NCI-H69 (cell line): ENCODE measurements at regions not wholly inside any gene's neighbourhood (a gene's known extent, or its start where the extent isn't known, plus 50 kb on each side); places are given as distances from the start of the nearest gene placed in this dataset.

Source experiments
- DNase-seq: peaks from one replicate; lab custom pipeline; 2025; lab: John Stamatoyannopoulos, UW

DNA sequence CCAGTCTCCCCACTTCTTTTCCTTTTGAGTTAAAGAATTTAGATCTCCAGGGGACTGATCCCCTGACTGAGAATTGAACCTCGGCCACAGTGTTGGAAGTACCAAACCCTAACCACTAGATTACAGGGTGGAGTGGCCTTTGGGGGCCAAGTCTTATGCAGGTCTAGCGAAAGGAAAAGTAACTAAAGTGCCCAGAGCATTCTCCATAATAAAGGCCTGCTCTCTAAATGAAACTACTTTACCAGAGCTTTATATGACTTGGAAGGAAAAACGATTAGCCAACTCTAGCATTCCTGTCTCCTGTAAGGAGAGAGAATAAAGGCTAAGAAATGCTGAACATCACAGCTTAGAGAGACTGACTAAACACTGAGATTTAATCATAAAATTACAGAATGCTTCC lies 788.0 kb downstream of the C4orf33 start:
- no peak for DNase-seq

DNA sequence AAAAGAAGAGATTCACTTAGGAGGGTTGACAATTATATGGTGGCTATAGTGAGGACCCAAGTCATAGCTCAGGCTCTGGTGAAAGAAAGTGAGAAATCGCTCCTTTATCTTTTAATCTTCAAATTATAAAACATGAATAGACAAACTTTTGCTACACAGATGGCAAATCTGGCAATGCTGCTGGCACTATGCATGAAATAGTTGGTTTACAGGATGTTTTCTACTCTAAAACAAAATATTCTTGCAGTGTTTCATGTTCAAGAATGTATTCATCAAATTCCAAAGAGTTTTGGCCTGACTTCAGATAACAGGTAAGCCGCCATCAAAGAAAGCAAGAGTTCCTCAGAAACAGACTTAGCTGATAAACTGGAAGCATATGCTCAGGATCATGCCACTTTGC lies 801.2 kb downstream of the C4orf33 start:
- no peak for DNase-seq

DNA sequence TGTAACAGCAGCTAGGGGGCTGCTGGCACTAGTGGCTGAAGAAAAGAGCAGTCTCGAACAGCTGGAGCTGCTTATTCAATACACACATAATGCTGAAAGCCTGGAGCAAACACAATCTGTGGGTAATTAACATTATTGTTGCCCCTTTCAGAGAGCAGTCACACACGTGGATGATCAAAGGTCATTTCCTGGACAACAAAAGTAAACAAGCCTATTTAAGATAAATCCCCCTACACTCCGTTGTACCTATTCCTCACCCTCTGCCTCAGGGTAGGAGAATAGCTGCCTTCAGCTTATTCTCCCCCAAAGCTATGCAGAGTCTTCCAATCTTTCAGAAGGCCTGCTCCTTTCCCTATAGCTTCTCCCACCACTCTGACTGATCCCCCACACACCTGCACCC lies 803.9 kb downstream of the C4orf33 start:
- peak; percentile 95 for DNase-seq

DNA sequence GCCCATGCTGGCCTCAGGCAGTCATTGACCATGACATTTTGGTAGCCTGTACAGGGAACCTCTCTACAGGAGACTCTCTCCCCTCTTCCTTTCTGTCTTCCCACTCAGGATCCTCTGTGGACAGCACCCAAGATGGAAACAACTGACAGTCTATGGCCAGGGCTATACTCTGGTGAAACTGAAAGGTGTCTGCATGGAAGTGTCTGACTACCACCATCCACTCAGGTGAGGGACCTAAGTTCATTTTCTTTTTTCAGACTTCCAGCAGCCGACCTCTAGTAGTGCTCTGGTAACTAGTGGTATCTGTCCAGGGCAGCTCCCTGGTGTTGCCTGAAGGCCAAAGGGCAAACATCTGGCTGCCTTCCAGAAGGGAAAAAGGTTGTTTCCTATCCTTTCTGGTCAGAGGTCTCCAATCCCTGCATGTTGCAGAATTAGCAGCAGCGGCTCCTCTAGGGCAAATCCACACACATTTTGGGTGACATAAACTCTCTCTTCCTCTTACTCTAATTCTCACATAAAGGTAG lies 804.5 kb downstream of the C4orf33 start:
- peak; percentile 6 for DNase-seq

DNA sequence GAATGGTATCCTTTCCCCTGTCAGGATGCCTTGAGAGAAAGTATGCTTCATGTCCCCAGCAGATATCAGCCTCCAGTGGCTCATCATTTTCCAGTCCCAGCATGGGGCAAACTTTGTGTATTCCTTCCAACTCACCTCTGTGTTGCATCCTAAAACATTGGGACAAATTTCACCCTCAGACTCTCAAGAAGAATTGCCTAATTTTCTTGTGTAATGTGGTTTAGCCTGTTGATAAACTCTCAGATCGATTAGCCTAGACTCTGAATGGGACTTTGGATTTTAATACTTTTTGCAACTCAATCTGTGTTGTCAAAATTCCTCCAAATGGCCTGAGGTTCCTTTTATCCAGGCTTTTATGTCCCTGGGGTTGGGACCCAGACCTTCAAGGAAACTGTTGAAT lies 805.3 kb downstream of the C4orf33 start:
- DNase-seq = no peak

DNA sequence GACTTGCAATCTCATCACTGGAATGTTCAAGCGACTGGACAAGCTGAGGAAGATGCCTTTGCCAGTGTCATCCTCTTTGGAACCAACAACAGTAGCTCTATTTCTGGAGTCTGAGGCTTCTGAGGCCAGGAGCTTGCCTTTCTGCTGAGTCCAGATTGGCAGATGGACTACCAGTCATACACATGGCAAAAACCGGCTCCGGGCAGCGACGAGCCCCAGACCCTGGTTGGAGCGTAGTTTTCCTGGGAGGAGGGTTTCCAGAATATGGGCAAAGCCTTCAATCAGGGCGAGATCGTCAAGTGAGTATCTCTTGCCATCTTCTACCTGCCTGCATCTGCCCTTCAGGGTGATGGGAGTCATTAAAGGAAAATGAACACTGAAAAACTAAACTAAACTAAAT lies 807.9 kb downstream of the C4orf33 start:
- DNase-seq = no peak

DNA sequence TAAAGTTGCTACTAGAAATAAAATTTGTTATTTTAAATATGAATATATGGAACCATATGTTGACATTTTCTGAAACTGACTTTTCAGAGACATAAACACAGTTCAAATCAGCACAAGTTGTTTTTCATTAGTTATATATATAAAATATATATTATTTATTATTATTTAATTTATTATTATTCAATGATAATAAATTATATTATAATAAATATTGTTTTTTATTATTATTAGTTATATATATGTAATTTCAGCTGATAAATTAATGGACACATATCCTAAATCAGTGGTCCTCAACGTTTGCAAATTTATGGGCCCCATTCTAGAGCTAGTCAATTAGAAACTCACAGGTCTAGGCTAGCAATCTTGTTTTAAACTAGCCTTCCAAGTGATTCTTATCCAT lies 809.3 kb downstream of the C4orf33 start:
- DNase-seq = no peak

DNA sequence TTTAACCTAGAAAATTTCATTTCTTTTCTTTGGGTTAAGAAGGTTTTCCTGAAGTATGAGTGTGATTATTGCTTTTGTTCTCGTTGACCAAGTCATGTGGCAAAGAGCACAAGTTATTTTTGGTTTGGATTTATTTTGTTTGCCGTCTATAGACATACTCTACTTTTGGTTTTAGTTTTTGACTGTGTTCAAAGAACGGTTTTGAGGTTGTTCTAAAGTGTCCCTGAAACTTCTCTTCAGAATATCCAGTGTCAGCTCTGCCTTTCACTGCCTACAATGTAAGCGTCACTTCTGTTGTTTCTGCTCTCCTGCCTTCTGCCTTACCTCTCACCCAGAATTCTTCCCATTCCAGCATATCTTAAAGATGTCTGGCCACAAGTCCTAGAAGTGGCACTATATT lies 812.2 kb downstream of the C4orf33 start:
- DNase-seq = no peak

DNA sequence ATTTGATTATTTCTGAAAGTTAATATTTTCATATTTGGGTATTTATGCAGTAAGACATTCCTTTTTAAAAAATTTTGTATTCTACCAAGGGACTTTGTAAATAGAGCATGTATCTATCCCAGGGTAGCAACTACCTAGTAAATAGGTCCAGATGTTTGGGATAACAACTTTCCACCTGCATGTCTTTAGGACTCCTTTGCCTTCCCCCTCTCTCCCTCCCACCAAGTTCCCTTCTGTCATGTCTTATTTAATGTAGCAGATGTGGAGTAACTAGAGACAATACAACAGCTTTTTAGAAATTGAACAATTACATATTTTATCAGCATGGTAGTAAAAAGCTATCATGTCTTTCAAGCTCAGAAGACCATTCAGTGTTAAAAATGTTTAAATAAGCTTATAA lies 821.0 kb downstream of the C4orf33 start:
- peak; percentile 65 for DNase-seq

DNA sequence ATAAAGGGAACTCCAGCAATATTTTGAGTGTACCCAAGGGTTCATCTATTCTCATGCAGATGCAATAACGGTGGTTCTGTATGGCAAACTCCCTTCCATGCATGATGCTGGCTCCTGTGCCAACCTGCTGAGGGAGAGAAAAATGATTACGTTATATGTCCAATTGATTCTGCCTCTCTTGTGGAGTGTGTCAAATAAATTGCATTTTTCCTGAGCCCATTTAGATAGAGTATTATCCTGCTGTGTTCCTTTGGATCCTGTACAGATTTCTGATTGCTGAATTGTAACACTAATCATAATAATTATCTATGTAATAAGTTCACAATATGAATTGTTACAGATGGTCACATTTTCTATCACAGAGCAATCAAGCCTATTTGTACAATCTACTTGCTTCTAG lies 821.7 kb downstream of the C4orf33 start:
- DNase-seq = peak; percentile 85

DNA sequence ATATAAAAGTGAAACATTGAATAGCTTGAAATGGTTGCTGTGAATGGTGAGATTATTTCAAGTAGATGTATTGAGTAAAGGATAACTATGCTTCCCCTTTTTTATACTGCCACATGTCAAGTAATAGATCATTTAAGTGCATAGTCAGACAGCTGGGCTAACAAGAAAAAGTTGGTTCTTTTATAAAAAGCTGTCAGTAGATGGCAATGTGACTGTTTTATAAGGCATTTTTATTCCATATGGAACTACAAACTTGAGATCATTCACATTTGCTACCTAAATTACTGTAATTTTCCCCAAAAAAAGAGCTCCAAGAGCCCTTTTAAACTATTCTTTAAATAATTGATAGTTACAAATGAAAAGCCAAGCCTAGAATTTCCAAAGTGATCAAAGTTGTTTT lies 831.0 kb downstream of the C4orf33 start:
- peak; percentile 48 for DNase-seq

DNA sequence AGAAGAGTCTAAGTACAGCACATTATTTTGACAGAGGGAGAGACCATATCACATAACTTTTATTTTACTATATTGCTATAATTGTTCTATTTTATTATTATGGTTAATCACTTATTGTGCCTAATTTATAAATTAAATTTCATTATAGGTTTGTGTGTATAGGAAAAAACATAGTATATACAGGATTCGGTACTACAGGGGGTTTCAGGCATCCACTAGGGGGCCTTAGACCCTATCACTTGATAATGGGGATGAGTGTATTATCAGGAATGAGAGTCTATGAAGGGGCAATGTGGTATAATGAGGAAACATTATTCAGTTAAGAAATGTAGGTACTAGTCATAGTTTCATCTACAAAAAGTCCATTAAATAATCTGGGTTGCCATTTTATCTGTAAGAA lies 833.1 kb downstream of the C4orf33 start:
- DNase-seq = peak; percentile 48

DNA sequence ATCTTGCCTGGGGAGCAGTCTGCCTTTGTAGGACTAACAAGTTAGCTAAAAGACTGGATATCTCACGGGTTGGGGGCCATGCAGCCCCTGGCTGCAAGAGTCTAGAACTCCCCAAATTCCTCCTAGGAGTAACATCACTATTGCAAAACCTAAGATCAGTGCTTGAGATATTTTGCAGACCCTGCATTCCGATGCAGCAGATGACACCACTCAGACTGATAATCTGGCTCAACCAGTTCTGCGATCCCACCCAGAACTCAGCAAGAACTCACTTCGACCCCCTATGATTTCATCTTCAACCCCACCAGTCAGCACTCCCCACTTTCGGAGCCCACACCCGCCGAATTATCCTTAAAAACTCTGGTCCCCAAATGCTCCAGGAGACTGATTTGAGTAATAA lies 834.0 kb downstream of the C4orf33 start:
- no peak for DNase-seq

DNA sequence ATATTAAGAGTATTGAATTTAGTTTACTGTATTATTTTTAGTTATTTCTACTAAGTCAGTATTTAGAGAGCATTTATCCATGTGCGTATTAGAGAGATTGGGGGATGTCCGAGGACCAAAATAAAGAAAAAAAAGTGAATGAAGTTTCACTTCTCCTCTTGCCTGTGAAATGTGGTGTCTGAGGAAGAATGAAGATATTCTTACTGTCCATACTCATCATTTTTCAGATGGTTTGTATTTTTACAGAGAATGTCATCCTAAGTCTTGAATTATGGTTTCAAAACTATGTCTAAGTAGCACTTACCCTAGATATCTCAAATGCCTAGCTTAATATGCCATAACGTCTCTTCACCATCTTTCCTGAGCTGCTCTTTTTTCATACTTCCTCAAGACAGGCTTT lies 854.3 kb downstream of the C4orf33 start:
- no peak for DNase-seq

DNA sequence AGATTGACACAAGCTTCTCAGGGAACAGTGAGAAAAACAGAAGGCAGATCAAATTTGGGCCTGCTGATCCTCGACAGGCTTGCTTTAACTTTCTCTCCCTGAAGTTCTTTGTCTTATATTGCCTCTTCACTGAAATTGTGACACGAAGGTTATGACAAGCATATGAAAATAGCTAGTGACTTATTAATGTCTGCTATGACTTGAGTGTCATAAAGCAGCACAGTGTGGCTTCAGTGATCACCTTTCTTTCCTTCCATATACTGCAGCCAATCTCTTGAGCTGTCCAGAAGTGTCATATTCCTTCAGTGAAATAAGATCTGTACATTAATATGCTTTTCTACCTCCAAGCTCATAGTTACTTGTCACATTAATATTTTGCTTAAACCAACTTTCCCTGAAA lies 870.2 kb downstream of the C4orf33 start:
- no peak for DNase-seq

DNA sequence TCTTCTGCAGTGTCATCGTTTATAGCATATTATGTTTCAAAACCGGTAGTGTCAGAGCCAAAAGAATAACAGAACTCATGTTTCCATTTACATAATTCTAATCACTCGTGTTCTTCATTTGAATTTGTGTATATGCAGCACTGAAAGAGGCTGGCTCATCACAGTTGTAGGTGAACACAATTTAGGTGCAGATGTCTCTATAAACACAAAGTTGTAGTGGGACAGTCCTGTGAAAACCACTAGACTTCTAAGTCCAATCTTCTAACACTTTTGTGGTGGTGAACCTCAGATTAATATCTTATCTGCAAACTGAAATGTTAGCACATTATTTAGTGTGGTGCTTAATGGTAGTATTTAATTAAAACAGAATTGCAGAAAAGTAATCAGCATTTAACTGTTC lies 872.4 kb downstream of the C4orf33 start:
- DNase-seq = no peak

DNA sequence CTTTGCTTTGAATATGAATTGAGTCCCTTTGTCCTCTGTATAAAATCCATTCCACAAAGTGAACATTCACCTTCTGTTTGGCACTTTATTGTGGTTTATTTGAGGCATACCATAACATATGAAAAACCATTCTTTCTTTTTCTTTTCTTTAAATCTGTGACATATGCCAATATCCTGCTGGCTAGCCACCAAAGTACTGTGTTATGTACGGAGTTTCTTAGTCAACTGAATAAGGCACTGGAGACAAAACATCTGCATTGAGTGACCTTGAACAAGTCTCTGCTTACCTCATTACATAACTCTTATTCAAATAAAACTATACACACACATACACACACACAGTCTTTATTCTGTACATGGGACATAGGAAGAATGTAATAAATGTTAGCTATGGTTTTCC lies 872.8 kb downstream of the C4orf33 start:
- DNase-seq = no peak

DNA sequence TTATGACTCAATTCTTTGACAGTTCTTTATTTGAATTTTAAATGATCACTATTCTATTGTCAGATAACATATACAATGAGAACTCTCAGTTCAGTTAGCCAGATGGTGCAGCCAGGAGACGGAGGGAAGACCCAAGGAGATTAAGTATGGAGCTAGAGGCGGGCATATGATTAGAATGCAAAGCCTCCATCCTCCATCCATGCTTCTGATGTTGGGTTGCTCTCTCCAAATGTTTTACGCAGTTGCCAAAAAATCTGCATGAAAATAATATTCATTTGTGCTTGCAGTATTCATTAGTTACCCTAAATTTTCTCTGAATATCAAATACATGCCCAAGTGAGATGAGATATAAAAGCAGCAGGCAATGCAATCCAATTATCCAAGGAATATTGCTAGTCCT lies 874.8 kb downstream of the C4orf33 start:
- DNase-seq = no peak

DNA sequence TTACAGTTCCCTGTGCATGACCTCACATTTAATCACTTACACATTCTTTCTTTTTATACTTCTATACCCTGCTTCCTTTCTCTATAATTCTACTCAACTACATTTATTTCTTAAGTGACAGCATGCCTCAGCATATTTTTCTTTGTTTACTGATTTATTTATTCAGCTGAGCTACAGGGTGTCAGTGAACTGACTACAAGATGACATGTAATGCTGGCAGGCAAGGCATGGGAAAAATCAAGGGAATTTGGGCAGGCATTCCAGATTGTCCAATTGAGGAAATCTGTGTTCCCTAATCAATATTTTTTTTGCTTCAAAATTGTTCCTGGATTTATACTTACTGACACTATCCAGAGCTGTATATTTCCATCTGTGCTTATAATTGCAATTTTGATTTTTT lies 875.5 kb downstream of the C4orf33 start:
- DNase-seq = no peak

DNA sequence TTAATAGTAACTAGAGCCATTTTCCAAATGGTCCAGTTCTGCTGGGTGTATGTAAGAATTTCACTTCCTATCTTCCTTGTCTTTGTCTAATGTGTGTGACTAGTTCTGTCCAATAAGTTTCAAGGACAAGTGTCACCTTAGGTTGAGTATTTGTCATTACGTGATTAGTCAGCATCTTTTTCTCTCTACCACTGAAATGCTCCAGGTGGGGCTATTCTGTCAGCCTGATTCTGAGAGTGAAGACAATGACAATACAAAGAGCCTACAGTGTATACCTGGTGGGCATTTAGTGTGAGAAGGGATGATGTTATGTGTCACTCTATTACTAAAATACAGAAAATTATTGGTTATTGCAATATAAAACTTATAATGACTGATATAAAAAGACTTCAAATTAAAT lies 876.3 kb downstream of the C4orf33 start:
- peak; percentile 31 for DNase-seq

DNA sequence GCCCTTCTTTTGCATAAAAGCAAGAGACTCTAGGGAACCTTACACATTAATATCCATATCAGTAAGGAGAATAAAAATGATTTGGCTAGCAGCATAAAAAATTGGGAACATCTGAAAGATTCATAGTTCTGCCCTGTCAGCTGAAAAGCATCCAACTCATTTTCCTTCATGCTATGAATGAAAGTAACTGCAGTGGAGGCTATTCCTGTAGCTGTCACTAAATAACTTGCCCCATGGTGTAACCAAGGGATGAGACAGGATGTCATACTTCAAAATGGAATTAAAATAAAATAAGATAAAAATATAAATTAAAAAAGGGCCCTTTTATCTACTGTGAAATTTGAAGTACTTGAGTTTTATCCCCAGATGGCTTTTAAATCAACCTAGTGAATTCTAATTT lies 878.8 kb downstream of the C4orf33 start:
- no peak for DNase-seq

DNA sequence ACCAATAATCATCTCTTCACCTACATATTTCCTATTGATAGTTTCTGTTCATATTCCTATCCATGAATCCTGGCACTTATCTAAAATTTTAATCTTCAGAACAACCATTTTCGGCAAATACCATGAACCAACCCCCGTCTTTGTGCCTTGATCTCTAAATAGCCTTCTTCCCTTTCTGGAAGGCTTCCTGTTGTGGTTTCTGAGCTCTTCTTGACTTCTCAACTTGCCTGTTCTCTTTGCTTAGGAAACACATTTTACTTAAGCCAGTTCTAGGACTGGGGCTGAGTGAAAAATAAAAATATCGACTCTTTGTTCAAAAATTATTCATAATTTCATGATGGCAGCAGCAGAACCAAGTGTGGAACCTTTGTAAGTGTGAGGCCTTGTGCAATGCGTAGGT lies 882.4 kb downstream of the C4orf33 start:
- no peak for DNase-seq

DNA sequence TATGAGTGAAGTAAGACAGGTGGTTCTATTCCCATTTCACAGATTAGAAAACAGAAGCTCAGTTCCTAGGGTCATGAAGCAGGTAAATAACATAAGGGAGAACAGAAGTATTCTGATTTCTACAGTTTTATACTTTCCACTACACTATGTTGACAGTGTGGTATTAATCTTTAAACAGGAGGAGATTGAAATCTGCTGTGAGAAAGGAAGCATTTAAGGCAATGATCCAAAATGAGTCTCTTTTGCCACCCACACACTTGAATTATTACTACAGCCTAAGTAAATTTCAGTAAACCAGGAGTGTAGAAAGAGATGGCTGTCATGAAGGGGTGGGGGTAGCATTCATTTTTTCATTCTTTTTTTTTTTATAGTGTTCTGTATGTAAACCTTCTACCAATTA lies 893.0 kb downstream of the C4orf33 start:
- DNase-seq = no peak

DNA sequence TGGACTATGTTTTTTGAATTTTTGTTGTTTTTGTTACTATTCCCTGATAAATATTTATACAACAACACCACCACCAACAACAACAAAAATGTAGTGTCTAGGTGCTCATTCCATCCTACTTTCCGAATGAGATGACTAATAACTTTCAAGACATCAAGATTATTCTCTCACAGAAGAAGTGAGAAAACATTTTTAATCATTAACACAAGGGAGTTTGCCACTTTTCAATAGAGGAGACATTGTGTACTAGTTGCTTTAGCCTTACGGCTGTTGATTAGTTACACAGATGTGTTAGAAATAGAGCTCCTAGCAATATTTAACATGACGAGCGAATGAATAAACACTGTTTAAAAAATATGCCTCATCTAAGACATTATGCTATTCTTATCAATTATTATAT lies 898.8 kb downstream of the C4orf33 start:
- no peak for DNase-seq
